ENCODE measurements at regions not wholly inside any gene's neighbourhood (a gene's known extent, or its start where the extent isn't known, plus 50 kb on each side); places are given as distances from the start of the nearest gene placed in this dataset.
"Not testable (repeated sequence)": the region's sequence is repeated elsewhere in the genome, so short reads cannot be mapped to it uniquely, and the experiment has no call there.

GRCh38 chr12:29884957-29885356 is 101.2 kb upstream of the TMTC1 start:
- TF ChIP-seq, protein P1, sequence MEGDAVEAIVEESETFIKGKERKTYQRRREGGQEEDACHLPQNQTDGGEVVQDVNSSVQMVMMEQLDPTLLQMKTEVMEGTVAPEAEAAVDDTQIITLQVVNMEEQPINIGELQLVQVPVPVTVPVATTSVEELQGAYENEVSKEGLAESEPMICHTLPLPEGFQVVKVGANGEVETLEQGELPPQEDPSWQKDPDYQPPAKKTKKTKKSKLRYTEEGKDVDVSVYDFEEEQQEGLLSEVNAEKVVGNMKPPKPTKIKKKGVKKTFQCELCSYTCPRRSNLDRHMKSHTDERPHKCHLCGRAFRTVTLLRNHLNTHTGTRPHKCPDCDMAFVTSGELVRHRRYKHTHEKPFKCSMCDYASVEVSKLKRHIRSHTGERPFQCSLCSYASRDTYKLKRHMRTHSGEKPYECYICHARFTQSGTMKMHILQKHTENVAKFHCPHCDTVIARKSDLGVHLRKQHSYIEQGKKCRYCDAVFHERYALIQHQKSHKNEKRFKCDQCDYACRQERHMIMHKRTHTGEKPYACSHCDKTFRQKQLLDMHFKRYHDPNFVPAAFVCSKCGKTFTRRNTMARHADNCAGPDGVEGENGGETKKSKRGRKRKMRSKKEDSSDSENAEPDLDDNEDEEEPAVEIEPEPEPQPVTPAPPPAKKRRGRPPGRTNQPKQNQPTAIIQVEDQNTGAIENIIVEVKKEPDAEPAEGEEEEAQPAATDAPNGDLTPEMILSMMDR (IDR thresholded peaks at IDR 0.05; ENCODE audit: insufficient read depth, low read depth, low read length) = not testable (repeated sequence)
- TF ChIP-seq EZH2 (IDR thresholded peaks at IDR 0.05; ENCODE audit: insufficient read depth, low read length) = not testable (repeated sequence)
